HG02943 (cell line): ENCODE measurements at regions not wholly inside any gene's neighbourhood (a gene's known extent, or its start where the extent isn't known, plus 50 kb on each side); places are given as distances from the start of the nearest gene placed in this dataset.

Experiments
- ATAC-seq: cut with Tn5 transposase; IDR thresholded peaks from one replicate; pipeline ENCODE4 v1.9.1; 2021; ENCODE audit warnings: mild to moderate bottlenecking, low read depth, moderate library complexity; ENCODE audit not compliant: unreplicated experiment

DNA sequence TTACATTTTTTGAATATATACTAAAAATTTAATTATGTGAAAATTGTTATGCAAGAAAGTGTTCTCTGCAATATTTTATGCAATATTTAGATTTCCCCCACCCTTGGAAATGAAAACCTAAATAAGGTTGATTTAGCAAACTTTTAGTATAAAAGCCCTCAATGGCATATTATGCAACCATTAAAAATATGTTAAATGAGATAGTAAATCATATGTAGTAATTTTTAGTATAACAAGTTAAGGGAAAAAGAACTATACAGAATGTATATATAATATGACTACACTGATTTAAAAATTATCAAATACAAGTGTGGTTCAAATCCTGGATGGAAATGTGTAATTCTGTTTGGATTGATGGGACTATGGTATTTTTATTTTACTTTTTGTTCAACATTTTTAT lies 116.9 kb upstream of the MEF2C start:
- ATAC-seq, result no peak

DNA sequence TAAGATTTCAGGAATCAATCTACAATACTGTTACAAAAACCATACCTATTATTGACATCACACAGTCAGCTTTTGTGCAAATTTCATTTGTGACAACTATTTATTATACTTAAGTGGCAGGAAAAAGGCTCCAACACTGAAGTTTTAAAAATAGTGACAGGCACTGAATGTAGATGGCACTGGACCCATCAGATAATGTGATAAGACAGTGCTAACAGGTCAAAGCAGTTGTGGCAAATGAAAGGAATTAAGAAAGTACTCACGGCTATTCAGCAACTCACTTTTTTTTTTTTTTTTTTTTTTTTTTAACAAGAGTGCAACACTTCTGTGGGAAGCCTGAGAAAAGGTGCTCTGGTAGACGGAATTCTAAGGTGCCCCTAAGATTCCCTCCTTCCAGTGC lies 115.0 kb upstream of the MEF2C start:
- no peak for ATAC-seq

DNA sequence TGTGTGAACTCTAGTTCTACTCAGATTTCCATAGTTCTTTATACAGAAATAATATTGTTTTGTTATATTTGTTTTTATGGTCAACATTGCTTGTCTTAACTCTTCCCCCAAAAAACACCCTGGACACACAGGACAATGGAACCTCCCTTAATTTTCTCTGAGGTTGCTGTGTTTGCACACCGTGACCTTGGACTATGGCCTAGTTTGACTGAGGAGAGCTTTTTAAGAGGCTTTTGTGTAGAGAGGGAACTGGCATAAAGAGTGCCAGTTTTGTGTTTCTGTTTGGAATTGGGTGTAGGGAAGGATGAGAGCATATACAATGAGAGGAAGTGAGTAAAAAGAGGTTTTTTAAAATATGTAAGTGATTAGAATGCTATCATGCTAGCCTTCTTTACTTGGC lies 101.1 kb upstream of the MEF2C start:
- ATAC-seq, result no peak

DNA sequence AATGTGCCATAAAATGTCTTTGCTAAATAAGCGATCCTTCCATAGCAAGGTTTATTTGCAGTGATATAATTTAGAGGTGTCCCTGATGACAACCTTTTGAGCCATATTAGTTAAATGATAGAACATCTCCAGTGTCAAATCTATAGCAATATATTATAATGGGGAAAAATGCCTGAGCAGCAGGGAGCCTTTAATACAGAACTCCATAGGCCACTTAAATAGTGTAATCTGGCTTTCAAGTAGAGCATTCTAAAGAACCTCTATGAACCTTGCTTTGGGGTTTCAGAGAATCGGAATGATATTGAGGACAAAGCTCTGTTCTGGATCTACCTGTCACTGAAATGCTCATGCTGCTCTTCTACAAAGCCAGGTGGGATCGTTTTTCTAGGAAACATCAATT lies 96.7 kb upstream of the MEF2C start:
- ATAC-seq, result no peak

DNA sequence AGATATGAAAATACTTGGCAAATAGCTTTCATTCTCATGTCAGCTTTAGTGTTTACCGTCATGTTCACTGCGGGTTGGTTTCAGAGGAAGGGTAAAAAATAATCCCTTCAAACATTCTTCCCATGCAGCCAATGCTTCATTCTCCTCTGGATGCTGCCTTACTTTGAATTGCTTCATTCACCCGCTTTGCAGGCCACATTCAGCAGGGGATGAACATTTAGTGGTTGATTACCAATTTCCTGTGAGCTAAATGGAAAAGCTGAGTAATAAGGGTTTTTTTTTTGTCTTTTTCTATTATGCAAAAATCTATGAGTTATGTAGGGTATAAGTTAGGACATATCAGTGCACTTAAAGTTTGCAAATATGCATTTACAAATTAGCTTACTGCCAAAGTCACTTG lies 96.3 kb upstream of the MEF2C start:
- ATAC-seq, result no peak

DNA sequence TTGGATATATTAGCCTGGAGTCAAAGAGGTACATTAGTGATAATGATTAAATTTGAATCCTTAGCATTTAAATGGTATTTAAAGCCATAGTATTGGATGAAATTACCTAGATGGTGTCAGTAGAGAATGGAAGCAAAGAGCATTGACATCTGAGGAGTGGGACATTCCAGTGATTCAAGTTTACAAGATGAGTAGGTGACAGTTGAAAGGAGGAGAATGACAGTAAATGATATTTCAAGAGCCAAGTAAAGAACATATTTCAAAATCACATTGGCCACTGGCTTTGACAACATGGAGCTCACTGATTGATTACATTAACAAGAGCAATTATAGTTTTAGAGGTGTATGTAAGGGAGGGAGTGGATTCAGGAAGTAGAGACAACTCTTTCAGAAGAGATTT lies 93.9 kb upstream of the MEF2C start:
- ATAC-seq, result no peak

DNA sequence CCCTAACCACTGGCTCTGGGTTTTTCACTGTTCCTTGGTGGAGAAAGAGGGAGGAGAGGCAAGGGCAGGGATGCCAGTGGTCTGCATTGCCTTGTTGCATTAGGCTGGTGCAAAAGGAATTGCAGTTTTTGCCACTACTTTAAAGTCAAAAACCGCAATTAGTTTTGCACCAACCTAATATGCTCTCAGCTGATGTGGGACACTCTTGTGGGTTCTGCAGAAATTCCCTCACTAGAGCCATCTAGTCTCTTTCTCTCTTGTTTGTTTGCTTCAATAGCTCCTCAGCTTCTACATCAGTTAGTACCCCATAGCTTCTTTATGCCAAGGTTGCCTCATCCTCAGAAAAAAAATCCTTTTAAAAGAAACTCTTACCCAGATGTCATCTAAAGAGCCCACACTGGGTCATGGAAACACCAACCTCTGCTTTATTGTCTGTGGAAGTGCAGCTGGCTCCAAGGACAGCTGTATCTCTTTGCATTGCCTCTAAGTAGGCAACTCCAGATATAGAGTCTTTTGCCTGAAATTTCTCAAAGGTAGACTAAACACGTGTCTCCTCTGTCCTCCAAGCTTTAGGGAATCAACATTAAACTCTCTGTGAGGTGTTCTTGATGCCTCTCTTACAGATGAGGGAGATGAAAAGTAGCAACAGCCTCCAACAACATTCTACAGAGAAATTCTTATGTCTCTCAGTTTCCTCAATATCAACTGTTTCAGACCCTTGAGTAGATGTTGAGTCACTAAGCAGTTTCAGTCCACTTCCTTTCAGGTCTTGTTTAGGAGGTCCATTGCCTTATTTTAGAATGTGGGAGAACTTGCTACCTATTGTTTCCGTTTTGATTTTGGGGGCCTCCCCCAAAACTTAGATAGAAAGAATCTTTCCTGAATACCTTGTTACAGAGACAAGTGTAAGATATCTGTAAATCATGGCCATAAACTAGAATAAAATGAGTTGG lies 84.9 kb upstream of the MEF2C start:
- ATAC-seq, result no peak

DNA sequence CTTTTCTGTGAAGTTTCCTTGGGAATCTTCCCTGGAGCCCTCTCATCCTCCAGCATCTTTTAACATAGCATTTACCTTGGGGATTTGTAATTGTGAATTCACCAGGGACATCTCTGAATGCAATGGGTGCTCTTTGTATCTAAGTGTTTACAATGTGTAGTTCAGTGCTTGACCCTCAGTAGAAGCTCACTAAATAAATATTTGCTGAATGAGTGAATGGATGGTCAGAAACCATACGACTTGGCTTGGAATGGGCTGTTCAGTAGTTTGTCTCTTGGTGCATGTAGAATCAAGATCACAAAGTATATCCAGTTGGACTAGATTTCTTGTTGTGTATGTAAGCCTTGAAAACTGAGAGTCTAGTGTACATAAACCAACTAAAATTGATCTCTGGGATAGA lies 81.8 kb upstream of the MEF2C start:
- no peak for ATAC-seq

DNA sequence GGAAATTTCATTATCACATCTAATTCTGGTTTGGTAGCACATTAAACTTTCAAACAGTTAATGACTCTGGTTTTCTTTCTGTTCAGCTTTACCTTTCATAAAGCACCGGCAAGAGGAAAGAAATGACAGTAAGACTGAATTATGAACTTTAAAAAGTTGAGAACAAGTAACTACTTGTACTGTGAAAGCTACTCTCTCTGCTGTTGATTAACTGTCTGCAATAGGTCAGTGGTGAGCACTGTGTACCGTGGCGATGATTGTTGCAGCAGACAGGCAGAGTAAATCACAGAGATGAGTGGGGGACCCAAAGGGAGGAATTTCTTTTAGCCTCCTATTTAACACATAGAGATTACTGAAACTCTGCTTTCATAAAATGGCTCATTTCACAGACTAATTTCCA lies 74.0 kb upstream of the MEF2C start:
- ATAC-seq, result no peak

DNA sequence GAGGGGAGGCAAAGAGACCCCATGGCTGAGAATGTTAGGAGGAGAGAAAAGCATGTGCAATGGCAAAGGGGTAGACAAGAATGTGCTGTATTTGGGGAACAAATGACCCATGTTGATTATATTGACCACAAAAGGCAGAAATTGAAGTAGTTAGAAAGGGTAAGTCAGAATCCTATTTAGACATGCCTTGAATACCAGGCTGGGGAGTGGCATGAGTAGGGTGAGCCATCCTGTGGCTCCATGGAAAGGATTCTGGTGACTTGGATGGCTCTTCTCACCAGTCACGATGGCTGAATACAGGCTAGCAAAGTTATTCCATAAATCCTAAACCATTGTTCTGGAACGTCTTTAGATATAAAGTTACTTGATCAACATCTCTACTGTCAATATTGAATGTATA lies 73.4 kb upstream of the MEF2C start:
- no peak for ATAC-seq

DNA sequence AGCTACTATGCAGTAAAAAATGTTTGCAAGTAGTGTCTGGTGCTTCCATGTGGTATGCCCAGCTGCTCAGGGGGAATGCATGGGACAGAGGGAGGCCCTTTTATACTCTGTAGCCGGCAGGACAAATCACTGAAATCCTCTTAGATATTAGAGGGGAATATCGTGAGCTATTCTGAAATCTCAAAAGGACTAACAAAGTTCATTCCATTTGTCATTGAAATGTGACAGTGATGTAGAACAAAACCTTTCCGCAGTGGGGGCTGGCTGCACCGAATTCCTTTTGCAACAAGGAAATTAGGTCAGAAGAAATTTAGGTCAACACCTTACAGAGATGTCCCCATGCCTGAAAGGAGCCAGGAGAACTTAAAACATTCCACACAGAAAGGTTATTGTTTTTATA lies 72.4 kb upstream of the MEF2C start:
- ATAC-seq, result no peak

DNA sequence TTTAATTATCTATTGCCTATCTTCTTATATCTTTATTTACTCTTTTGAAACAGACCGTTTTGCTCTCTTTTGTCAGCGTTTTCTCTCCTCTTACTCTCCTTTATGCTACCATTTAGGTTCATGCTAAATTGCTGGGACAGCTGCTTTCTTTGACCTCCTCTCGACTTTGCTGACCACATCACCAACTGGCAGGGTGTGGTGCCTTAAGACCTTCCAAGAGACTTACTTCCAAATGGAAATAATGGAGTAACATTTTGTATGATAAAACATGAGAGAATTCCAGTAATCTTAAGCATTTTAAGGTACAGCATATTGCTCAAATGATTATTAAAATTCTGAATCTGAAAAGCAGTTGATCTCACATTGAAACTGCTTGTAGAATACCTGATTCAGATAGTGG lies 71.5 kb upstream of the MEF2C start:
- ATAC-seq, result no peak

DNA sequence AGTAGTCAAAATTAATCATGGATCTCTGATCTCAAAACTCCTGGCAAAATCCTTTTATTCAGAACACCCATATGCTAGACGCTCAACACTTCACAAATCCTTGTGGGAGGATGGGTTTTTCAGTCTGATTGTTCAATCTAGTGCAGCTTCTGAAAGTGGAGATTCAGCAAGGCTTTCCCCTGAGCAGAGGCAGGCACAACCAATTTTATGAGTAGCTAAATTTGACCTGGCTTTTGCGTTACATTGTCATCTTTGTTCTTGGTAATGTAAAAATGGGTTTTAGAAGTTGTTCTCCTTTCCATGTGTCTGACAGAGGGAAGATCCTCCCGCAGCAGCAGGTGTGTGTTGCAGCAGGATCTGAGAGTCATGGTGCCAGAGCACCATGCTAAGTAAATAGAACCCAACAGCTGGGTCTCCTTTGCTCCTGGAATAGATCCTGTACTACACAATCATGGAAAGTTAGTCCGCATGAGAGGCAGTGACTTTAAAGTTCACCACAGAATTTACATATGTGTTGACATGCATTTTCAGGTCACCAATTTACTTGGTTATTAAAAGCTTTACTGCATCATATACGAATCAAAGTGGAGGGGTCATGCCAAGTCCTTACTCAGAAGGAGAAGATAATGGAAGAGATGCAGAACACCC lies 70.1 kb upstream of the MEF2C start:
- ATAC-seq, result no peak

DNA sequence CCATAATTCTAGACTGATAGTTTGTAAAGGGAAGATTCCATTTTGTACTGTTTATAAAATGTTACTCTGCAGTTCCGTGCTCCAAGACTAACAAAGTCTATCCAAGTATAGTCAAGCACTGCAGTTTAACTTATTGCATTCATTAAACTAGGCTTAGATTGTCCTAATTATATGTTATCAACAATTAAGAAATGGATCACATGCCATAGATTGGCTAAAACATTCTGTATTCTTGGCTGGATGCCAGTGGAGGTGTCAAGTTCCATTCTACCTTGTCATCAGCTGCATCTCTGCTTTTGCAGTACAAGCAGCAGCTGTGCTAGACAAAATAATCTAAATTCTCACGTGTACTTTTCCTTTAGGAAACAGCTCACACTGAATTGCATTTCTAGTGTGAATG lies 69.4 kb upstream of the MEF2C start:
- ATAC-seq, result no peak

DNA sequence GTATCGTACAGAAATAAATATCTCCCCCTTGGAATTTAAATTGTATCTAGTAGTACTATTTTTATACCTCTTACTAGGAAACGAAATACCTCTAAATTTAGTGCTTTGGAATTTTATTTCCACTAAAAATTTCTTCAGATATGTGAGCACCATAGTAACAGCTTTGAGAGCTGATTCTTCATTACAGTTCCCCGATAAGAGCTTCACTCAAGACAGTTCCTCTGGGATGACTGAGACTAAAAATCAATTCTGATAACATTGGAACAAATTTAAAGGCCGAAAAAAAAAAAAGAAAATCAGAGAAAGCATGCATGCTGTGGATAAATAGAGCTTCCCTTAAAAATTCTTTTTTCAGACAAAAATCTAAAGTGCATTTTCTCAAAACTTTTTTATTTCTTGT lies 68.5 kb upstream of the MEF2C start:
- no peak for ATAC-seq

DNA sequence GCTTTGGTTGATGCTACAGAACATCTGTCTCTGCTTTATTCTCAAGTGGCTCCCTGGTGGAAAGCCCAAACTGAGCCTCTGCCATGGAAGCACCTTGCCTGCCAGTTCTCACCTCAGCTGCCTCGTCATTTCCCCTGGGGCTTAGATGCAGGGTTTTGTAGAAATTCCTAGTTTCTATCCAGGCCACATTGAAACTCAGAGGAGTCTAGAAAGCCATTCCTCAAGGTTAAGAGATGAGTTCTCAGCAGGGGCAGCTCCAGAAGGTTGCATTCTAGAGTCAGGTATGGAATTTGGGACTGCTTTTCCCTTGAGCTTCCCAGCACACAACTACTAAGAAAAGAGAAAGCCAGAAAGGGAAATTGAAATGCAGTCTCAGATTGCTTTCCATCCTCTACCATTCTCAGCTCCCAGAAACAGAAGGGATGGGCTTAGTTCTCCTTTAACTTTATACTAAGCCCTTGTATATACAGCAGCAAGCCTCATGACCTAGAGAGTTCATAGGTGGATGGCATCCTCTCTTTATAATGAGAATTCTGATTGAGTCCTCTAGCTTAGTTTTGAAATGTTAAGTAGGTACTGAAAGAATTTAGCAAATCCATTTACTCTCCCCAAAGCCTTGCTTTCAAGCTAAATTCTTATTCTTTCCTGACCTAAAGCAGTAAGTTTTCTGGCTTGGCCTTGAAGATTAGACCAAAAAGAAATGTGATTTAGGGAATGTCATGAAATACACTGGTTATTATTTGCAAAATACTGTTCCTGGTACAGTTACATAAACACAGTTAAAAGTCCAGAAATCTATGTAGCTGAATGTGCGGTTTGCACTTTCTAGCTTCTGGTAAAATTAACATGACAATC lies 66.0 kb upstream of the MEF2C start:
- no peak for ATAC-seq

DNA sequence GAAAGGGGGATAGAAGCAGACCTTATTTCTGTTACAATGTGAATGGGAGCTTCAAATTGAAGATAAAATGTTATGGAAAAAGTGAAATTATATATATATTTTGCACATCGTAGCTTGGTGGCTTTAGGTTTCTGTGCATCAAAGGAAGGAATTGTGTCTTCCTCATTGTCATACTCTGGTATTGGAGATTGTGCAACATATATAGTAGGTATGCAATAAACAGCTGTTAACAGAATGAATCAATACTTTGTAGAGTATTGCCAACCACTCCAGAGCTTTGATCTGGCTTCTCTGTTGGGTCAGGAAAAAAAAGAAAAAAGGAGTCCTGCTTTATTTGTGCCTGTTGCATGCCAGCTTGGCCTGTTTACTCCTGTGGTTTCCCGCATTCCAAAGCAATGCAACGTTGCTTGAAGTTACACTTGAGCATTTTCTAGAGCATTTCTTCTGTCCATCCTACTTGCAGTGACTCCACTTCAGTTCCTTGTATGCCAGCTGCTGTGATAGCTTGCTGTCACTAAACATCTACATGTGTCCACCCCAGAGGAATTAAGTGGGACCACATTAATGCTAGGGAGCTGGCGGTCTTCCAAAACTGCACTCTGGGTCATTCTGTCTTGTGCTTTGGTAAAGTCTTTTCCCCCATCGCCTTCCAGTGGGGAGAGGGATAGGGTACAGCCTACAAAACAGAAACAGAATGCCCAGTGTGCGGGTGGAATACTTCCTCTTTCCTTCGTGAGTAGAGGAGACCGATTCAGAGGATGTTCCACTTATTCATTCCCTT lies 62.0 kb upstream of the MEF2C start:
- ATAC-seq, result no peak

DNA sequence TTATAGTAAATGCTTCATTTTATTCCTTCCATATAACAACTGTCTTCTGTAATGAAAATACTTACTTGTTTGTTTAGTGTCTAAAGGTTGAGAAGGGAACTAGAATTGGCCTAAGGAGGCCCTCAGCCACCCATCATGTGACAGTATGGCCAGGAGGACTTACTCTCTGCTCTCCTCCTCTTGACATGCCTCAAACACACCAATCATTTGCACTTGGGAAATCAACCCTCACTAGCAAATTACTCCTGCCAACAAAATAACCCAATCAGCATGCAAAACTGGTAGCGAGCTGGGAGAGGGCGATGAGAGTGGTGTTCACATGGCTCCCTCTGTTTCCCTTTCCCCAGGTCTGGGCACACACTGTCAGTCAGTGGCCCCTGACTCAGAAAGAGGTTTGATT lies 58.6 kb upstream of the MEF2C start:
- ATAC-seq, result no peak

DNA sequence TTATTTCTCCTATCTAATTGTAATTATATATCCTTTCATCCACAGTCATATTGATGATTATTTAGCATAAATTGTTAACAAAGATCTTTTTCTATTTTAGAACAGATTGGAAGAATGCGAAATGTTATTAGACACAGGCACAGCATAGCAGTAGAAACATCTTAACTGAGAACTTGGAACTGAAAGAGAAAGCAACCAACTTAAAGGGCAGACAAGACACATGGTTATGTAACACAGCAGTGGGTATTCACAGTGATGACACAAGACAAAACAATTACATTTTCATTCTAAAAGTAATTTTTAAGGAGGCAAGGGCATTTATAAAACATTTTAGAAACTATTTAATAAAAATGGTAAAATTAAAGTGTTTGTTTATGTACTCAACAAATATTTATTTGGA lies 57.7 kb upstream of the MEF2C start:
- peak; percentile 82 for ATAC-seq

DNA sequence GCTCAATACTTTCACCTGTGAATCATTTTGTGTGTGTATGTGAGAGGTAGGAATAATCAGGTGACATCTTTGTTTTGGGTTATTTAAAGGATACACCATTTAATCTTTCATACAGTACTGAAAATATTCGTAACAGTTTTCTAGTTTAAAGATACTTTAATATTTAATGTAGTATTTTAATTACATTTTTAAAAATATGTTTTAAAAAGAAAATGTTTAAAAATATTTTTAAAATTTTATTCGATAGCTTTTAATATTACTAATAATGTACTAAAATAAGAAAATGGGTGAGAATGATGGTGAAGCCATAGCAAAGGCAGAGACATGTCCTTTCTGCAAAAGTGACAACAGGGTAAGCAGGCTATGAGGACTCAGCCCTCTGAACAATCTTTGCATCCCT lies 56.3 kb upstream of the MEF2C start:
- no peak for ATAC-seq
